Astrocyte of the cerebellum (primary cell): ENCODE measurements at regions not wholly inside any gene's neighbourhood (a gene's known extent, or its start where the extent isn't known, plus 50 kb on each side); places are given as distances from the start of the nearest gene placed in this dataset.

Source experiments
- DNase-seq: peaks from one replicate; pipeline ENCODE4 v3.0.0-alpha.2; 2011; ENCODE audit warnings: low read depth
- H3K4me3 ChIP-seq: 2 replicates; pipeline ENCODE4 v1.5.1; 2011; ENCODE audit warnings: mild to moderate bottlenecking, low read depth, low read length, moderate library complexity
- CTCF ChIP-seq: IDR thresholded peaks from 2 replicates; pipeline ENCODE4 v1.5.1; 2012; ENCODE audit warnings: low read length, low read depth, moderate library complexity, mild to moderate bottlenecking; ENCODE audit errors: missing control alignments
- in situ Hi-C: cut with HindIII; loops from 2 replicates; pipeline ENCODE4 v1.10.0; 2017; ENCODE audit warnings: low sequenced_read_pairs

- H3K4me3 ChIP-seq, result no peak overlapping the region
- TF ChIP-seq CTCF, result no peak
- DNase-seq, result no peak
- in situ Hi-C loops, result no loop called here
Measured at GRCh38 chr13:111614009-111614408, 293.6 kb downstream of the TEX29 start.

- H3K4me3 ChIP-seq, result no peak overlapping the region
- DNase-seq, result no peak
- in situ Hi-C loops, result no loop called here
- no peak for TF ChIP-seq CTCF
Measured at GRCh38 chr13:111614613-111615012, 294.2 kb downstream of the TEX29 start.

- H3K4me3 ChIP-seq, result no peak overlapping the region
- TF ChIP-seq CTCF, result no peak
- no peak for DNase-seq
- in situ Hi-C loops, result no loop called here
Measured at GRCh38 chr13:111616203-111616602, 295.8 kb downstream of the TEX29 start.

- no peak overlapping the region for H3K4me3 ChIP-seq
- DNase-seq, result no peak
- in situ Hi-C loops, result no loop called here
- no peak for TF ChIP-seq CTCF
Measured at GRCh38 chr13:111620166-111620565, 299.7 kb downstream of the TEX29 start.

- in situ Hi-C loops, result no loop called here
- no peak overlapping the region for H3K4me3 ChIP-seq
- no peak for DNase-seq
- no peak for TF ChIP-seq CTCF
Measured at GRCh38 chr13:111620586-111620985, 300.1 kb downstream of the TEX29 start.

GRCh38 chr13:111621164-111621563 lies 300.7 kb downstream of the TEX29 start:
- no peak for TF ChIP-seq CTCF
- no peak overlapping the region for H3K4me3 ChIP-seq
- DNase-seq, result no peak
- in situ Hi-C loops, result no loop called here

GRCh38 chr13:111622051-111622531 lies 301.6 kb downstream of the TEX29 start:
- no peak for TF ChIP-seq CTCF
- no peak overlapping the region for H3K4me3 ChIP-seq
- in situ Hi-C loops, result no loop called here
- DNase-seq, result no peak
